ENCODE measurements at regions not wholly inside any gene's neighbourhood (a gene's known extent, or its start where the extent isn't known, plus 50 kb on each side); places are given as distances from the start of the nearest gene placed in this dataset.

DNA sequence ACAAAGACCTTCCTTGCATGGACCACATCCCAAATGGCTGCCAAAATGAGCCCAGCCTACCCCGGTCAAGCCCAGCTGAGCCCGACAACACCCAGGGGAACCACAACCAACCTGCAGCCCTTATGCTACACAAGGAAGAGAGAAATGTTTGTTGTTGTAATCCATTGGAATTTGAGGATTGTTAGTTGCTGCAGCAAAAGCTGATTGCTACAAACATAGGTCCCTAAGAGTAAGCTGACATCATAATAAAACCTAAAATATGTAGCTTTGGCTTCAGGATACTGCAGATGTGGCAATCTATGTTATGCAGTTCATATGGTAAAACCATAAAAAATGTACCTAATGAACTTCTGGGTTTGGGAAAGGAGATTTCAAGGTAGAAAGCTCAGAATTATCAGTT lies 65.5 kb upstream of the DNAH14 start:
- Mint-ChIP-seq H3K27ac (no peak overlapping the region), H3K4me1 (ENCODE audit: low read depth) (no peaks in the 10 kb centered on the region), H3K4me3 (no peak overlapping the region), H3K27me3 (peaks cover 44% of the 10 kb centered on the region), H3K36me3 (ENCODE audit: low read depth) (no peaks in the 10 kb centered on the region), H3K9me3 (peaks cover 3% of the 10 kb centered on the region)
- H3K27me3 ChIP-seq (ENCODE audit: control insufficient read depth in 1 of 2, insufficient read depth in 2 of 2, low read length in 2 of 2) = no peaks in the 10 kb centered on the region
- no peaks in the 10 kb centered on the region for H3K36me3 ChIP-seq (ENCODE audit: insufficient read depth, low read length)
- peaks cover 0 to 7% of the 10 kb centered on the region in 2 experiments for H3K9me3 ChIP-seq (ENCODE audit: control insufficient read depth in 1 of 2, insufficient read depth in 1 of 2, low read length in 2 of 2)
- no peak overlapping the region for H3K4me3 ChIP-seq (ENCODE audit: low read length)
- H3K27ac ChIP-seq (ENCODE audit: low read depth in 1 of 2, low read length in 2 of 2) = no peak overlapping the region
- POLR2A ChIA-PET = no interaction called here
- CTCF ChIA-PET = no interaction called here
- intact Hi-C loops (cut with DNase I, micrococcal nuclease) = no loop called here
- TF ChIP-seq, protein P1, sequence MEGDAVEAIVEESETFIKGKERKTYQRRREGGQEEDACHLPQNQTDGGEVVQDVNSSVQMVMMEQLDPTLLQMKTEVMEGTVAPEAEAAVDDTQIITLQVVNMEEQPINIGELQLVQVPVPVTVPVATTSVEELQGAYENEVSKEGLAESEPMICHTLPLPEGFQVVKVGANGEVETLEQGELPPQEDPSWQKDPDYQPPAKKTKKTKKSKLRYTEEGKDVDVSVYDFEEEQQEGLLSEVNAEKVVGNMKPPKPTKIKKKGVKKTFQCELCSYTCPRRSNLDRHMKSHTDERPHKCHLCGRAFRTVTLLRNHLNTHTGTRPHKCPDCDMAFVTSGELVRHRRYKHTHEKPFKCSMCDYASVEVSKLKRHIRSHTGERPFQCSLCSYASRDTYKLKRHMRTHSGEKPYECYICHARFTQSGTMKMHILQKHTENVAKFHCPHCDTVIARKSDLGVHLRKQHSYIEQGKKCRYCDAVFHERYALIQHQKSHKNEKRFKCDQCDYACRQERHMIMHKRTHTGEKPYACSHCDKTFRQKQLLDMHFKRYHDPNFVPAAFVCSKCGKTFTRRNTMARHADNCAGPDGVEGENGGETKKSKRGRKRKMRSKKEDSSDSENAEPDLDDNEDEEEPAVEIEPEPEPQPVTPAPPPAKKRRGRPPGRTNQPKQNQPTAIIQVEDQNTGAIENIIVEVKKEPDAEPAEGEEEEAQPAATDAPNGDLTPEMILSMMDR (IDR thresholded peaks at IDR 0.05) = no peak
- DNase-seq (no peak), ATAC-seq (ENCODE audit: poor library complexity) (no peak)
- H3K4me1 ChIP-seq (ENCODE audit: insufficient read depth, low read length) = no peaks in the 10 kb centered on the region

DNA sequence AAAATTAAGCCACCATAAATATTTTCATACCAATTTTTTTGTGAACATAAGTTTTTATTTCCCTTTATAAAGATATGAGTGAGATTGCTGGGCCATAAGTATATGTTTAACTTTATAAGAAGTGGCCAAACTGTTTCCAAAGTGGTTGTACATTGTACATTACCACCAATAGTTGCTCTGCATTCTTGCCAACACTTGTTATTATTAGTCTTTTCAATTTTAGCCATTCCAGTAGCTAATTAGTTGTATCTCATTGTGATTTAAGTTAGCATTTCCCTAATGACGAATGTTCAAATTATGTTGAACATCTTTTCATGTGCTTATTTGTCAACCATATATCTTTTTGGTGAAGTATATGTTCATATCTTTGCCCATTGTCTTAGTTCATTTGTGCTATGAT lies 64.0 kb upstream of the DNAH14 start:
- H3K27me3 ChIP-seq (ENCODE audit: control insufficient read depth in 1 of 2, insufficient read depth in 2 of 2, low read length in 2 of 2) = no peaks in the 10 kb centered on the region
- intact Hi-C loops (cut with DNase I, micrococcal nuclease) = no loop called here
- ChIA-PET POLR2A (no interaction called here), CTCF (no interaction called here)
- H3K36me3 ChIP-seq (ENCODE audit: insufficient read depth, low read length) = no peaks in the 10 kb centered on the region
- no peak overlapping the region for H3K27ac ChIP-seq (ENCODE audit: low read depth in 1 of 2, low read length in 2 of 2)
- H3K27me3 Mint-ChIP-seq = peaks cover 31% of the 10 kb centered on the region
- DNase-seq = no peak
- no peaks in the 10 kb centered on the region for H3K4me1 ChIP-seq (ENCODE audit: insufficient read depth, low read length)
- no peaks in the 10 kb centered on the region for H3K4me1 Mint-ChIP-seq (ENCODE audit: low read depth)
- H3K36me3 Mint-ChIP-seq (ENCODE audit: low read depth) = no peaks in the 10 kb centered on the region
- no peak overlapping the region for H3K4me3 Mint-ChIP-seq
- H3K27ac Mint-ChIP-seq = no peak overlapping the region
- peaks cover 3% of the 10 kb centered on the region for H3K9me3 Mint-ChIP-seq
- H3K9me3 ChIP-seq (ENCODE audit: control insufficient read depth in 1 of 2, insufficient read depth in 1 of 2, low read length in 2 of 2) = peaks cover 0 to 7% of the 10 kb centered on the region in 2 experiments
- TF ChIP-seq, protein P1 (IDR thresholded peaks at IDR 0.05) = no peak
- no peak for ATAC-seq (ENCODE audit: poor library complexity)
- H3K4me3 ChIP-seq (ENCODE audit: low read length) = no peak overlapping the region

DNA sequence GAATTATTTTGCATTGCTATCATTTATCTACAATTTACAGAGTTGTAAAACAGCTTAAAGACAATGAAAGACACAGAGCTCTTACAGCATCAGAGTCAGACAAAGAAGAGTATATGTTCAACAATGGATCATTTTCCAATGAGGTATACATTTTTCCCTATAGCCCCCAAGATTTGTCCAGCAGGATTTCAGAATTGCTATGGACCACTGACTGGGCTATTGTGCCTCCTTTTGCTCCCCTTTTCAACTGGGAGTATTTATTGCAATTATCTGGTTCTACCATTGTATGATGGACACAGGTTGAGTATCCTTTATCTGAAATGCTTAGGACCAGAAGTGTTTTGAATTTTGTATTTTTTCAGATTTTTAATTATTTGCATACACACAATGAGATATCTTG lies 62.5 kb upstream of the DNAH14 start:
- Mint-ChIP-seq H3K27me3 (peaks cover 21% of the 10 kb centered on the region), H3K4me1 (ENCODE audit: low read depth) (no peaks in the 10 kb centered on the region), H3K36me3 (ENCODE audit: low read depth) (no peaks in the 10 kb centered on the region), H3K27ac (no peak overlapping the region), H3K4me3 (no peak overlapping the region), H3K9me3 (peaks cover 3% of the 10 kb centered on the region)
- no peak for ATAC-seq (ENCODE audit: poor library complexity)
- ChIA-PET POLR2A (no interaction called here), CTCF (no interaction called here)
- no peak for DNase-seq
- H3K36me3 ChIP-seq (ENCODE audit: insufficient read depth, low read length) = no peaks in the 10 kb centered on the region
- H3K27me3 ChIP-seq (ENCODE audit: control insufficient read depth in 1 of 2, insufficient read depth in 2 of 2, low read length in 2 of 2) = no peaks in the 10 kb centered on the region
- intact Hi-C loops (cut with DNase I, micrococcal nuclease) = no loop called here
- H3K27ac ChIP-seq (ENCODE audit: low read depth in 1 of 2, low read length in 2 of 2) = no peak overlapping the region
- H3K4me1 ChIP-seq (ENCODE audit: insufficient read depth, low read length) = no peaks in the 10 kb centered on the region
- H3K4me3 ChIP-seq (ENCODE audit: low read length) = no peak overlapping the region
- TF ChIP-seq, protein P1 (IDR thresholded peaks at IDR 0.05) = no peak
- H3K9me3 ChIP-seq (ENCODE audit: control insufficient read depth in 1 of 2, insufficient read depth in 1 of 2, low read length in 2 of 2) = peaks cover 0 to 7% of the 10 kb centered on the region in 2 experiments

All from CD4-positive, alpha-beta T cell (primary cell).